H1 (cell line): ENCODE measurements at regions not wholly inside any gene's neighbourhood (a gene's known extent, or its start where the extent isn't known, plus 50 kb on each side); places are given as distances from the start of the nearest gene placed in this dataset.

Experiments
- CTCF ChIP-seq, 3 experiments: IDR thresholded peaks; 1 replicate in 2 of 3; 2 replicates in 1 of 3; pipeline versions ENCODE4 v1.5.1 to v1.6.1; 2011; ENCODE audit warnings: low read length in 3 of 3, mild to moderate bottlenecking in 3 of 3, inconsistent platforms in 2 of 3, low read depth in 1 of 3, moderate library complexity in 1 of 3; ENCODE audit not compliant: insufficient read depth in 1 of 3; ENCODE audit errors: control extremely low read depth in 1 of 3
- EP300 ChIP-seq, 2 experiments: IDR thresholded peaks; 1 replicate in 1 of 2; 2 replicates in 1 of 2; pipeline ENCODE4 v1.6.1; 2011 to 2012; ENCODE audit warnings: low read depth in 2 of 2, low read length in 2 of 2, mild to moderate bottlenecking in 2 of 2, borderline replicate concordance in 1 of 2, inconsistent platforms in 1 of 2, moderate library complexity in 1 of 2
- POLR2A ChIP-seq, 2 experiments: IDR thresholded peaks; 1 replicate in 1 of 2; 2 replicates in 1 of 2; pipeline ENCODE4 v1.6.1; 2011; ENCODE audit warnings: low read depth in 2 of 2, low read length in 2 of 2, mild to moderate bottlenecking in 2 of 2; ENCODE audit errors: control extremely low read depth in 1 of 2

GRCh38 chr2:181818840-181819239, 72.7 kb upstream of the ITPRID2 start:
- no peak for TF ChIP-seq EP300 (IDR thresholded peaks at IDR 0.05; ENCODE audit: borderline replicate concordance in 1 of 2, low read depth in 2 of 2, low read length in 2 of 2)
- no peak for TF ChIP-seq POLR2A (IDR thresholded peaks at IDR 0.05; ENCODE audit: control extremely low read depth in 1 of 2, low read depth in 2 of 2, low read length in 2 of 2)
- no peak for TF ChIP-seq CTCF (IDR thresholded peaks at IDR 0.05; ENCODE audit: control extremely low read depth in 1 of 3, insufficient read depth in 1 of 3, low read depth in 1 of 3, low read length in 3 of 3)
